IPS-18a (cell line): ENCODE measurements at regions not wholly inside any gene's neighbourhood (a gene's known extent, or its start where the extent isn't known, plus 50 kb on each side); places are given as distances from the start of the nearest gene placed in this dataset.

Source experiments
- H3K27ac ChIP-seq: one replicate; pipeline ENCODE4 v1.5.1; 2013; ENCODE audit warnings: low read length
- H3K27me3 ChIP-seq: one replicate; pipeline ENCODE4 v1.6.1; 2013; ENCODE audit warnings: mild to moderate bottlenecking, low read length; ENCODE audit not compliant: control insufficient read depth, insufficient read depth
- H3K36me3 ChIP-seq: one replicate; pipeline ENCODE4 v1.6.1; 2013; ENCODE audit warnings: low read depth, low read length; ENCODE audit not compliant: control insufficient read depth
- H3K4me1 ChIP-seq: one replicate; pipeline ENCODE4 v1.6.1; 2013; ENCODE audit warnings: low read depth, low read length; ENCODE audit not compliant: control insufficient read depth
- H3K4me3 ChIP-seq: one replicate; pipeline ENCODE4 v1.5.1; 2013; ENCODE audit warnings: low read length
- H3K9ac ChIP-seq: one replicate; pipeline ENCODE4 v1.6.1; 2013; ENCODE audit warnings: mild to moderate bottlenecking, low read length, moderate library complexity
- H3K9me3 ChIP-seq: one replicate; pipeline ENCODE4 v1.6.1; 2013; ENCODE audit warnings: low read depth, low read length; ENCODE audit not compliant: control insufficient read depth

- Histone ChIP-seq H3K9me3 (no peaks in the 10 kb centered on the region), H3K4me3 (no peak overlapping the region), H3K36me3 (no peaks in the 10 kb centered on the region)
Measured at GRCh38 chr1:237953238-237953637, 62.5 kb upstream of the ZP4 start.

More at GRCh38 chr1:237953238-237953637, 62.5 kb upstream of the ZP4 start:
- Histone ChIP-seq H3K27me3 (no peaks in the 10 kb centered on the region), H3K4me1 (no peaks in the 10 kb centered on the region), H3K9ac (no peak overlapping the region), H3K27ac (no peak overlapping the region)
